OCI-LY1 (cell line): ENCODE measurements at regions not wholly inside any gene's neighbourhood (a gene's known extent, or its start where the extent isn't known, plus 50 kb on each side); places are given as distances from the start of the nearest gene placed in this dataset.

ENCODE experiments used
- CTCF ChIP-seq: fragments of 200-600 bp; sonication (generic), shearing (Covaris generic); IDR thresholded peaks from 2 replicates; pipeline ENCODE4 v1.5.1; 2017; ENCODE audit warnings: mild to moderate bottlenecking, antibody characterized with exemption, low read length, moderate library complexity, mixed read lengths
- EZH2 ChIP-seq: fragments of 200-600 bp; sonication (generic), shearing (Covaris generic); IDR thresholded peaks from 2 replicates; pipeline ENCODE4 v1.8.0; 2017; ENCODE audit warnings: borderline replicate concordance, mixed run types, mild to moderate bottlenecking, antibody characterized with exemption, low read length, moderate library complexity, mixed read lengths

GRCh38 chr6:147033267-147033666 is 170.9 kb upstream of the STXBP5 start:
- TF ChIP-seq CTCF (no peak), EZH2 (no peak)
